ENCODE measurements at regions not wholly inside any gene's neighbourhood (a gene's known extent, or its start where the extent isn't known, plus 50 kb on each side); places are given as distances from the start of the nearest gene placed in this dataset.

DNA sequence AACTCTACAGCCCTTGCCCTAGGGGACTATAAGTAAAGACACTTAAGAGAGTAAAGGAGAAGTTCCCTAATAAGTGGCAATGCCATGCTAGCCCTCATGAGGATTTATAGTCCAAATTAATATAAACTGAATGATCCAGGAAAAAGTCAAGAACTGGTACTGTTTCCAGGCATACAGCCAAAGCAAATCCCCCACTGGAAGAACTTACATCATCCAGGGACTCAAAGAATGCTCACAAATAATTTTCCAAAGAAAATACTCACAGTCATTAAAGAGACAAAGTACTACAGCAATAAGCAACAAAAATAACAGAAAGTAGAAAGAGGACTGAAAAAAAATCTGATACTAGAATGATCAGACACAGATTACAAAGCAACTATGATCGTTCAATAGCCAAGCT lies 79.7 kb upstream of the RAP1B start:
- H3F3A ChIP-seq (ENCODE audit: low read length, unreplicated experiment) = no peaks in the 10 kb centered on the region
- H3K4me2 ChIP-seq (ENCODE audit: low read length) = no peak overlapping the region
- no peaks in the 10 kb centered on the region for H3K27me3 ChIP-seq (ENCODE audit: low read length)
- H3K9me3 ChIP-seq (ENCODE audit: low read length) = no peaks in the 10 kb centered on the region
- H3K4me3 ChIP-seq (ENCODE audit: low read length) = no peak overlapping the region
- POLR2A ChIA-PET (ENCODE audit: unreplicated experiment) = no interaction called here
- ATAC-seq (no peak), DNase-seq (peak; percentile 2)
- TF ChIP-seq EZH2 (IDR thresholded peaks at IDR 0.05; ENCODE audit: low read length, unreplicated experiment) = no peak
- no peaks in the 10 kb centered on the region for H3K36me3 ChIP-seq (ENCODE audit: low read depth, low read length)
- intact Hi-C loops (cut with micrococcal nuclease) = no loop called here
- CTCF ChIA-PET = no interaction called here
- no peaks in the 10 kb centered on the region for H3K4me1 ChIP-seq (ENCODE audit: insufficient read depth, low read length)
- H2AFZ ChIP-seq (ENCODE audit: low read length) = no peak overlapping the region
- no peak overlapping the region for H3K27ac ChIP-seq (ENCODE audit: low read length)
- H3K79me2 ChIP-seq (ENCODE audit: low read length) = no peaks in the 10 kb centered on the region
- no TSS peak for BruUV-seq (replicated peaks)
- H4K20me1 ChIP-seq (ENCODE audit: low read length) = no peaks in the 10 kb centered on the region
- H3K9me2 ChIP-seq (replicated peaks; ENCODE audit: low read length) = no peaks in the 10 kb centered on the region
- H3K9ac ChIP-seq (ENCODE audit: low read length) = no peak overlapping the region

DNA sequence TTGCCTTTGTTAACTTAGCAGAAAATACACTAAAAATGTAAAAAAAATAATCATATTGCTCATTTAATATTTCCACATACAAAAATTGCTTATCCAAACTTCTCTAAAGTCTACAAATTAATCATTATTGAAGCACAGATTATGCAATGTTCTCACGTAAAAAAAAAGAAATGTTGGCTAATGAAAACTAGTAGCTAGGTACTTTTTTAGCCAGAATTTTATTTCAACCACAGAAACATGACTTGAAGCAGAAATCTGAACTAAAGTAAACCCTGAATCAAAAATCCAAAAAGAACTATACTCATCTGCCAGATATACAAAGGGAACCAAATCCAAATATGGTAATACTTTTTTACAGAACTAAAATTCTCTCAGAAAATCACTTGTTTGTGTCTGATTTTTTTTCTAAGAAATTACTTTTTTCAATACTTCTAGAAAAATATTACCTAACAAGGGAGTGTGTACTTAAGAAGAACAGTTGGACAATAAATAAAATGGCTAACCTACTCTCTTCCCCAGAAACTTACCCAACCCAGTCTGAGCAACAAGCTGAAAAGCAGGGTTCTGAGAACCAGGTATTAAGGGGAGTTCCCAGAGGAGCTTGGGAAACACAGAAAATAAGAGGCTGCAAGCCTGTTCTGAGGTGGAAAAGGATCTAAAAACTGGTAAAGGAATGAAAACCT lies 78.4 kb upstream of the RAP1B start:
- no peaks in the 10 kb centered on the region for H4K20me1 ChIP-seq (ENCODE audit: low read length)
- no peak overlapping the region for H2AFZ ChIP-seq (ENCODE audit: low read length)
- H3K4me1 ChIP-seq (ENCODE audit: insufficient read depth, low read length) = no peaks in the 10 kb centered on the region
- DNase-seq (no peak), ATAC-seq (no peak)
- H3K27me3 ChIP-seq (ENCODE audit: low read length) = no peaks in the 10 kb centered on the region
- no peak overlapping the region for H3K27ac ChIP-seq (ENCODE audit: low read length)
- H3K9me2 ChIP-seq (replicated peaks; ENCODE audit: low read length) = no peaks in the 10 kb centered on the region
- CTCF ChIA-PET = no interaction called here
- no peaks in the 10 kb centered on the region for H3K79me2 ChIP-seq (ENCODE audit: low read length)
- TF ChIP-seq, protein P1, sequence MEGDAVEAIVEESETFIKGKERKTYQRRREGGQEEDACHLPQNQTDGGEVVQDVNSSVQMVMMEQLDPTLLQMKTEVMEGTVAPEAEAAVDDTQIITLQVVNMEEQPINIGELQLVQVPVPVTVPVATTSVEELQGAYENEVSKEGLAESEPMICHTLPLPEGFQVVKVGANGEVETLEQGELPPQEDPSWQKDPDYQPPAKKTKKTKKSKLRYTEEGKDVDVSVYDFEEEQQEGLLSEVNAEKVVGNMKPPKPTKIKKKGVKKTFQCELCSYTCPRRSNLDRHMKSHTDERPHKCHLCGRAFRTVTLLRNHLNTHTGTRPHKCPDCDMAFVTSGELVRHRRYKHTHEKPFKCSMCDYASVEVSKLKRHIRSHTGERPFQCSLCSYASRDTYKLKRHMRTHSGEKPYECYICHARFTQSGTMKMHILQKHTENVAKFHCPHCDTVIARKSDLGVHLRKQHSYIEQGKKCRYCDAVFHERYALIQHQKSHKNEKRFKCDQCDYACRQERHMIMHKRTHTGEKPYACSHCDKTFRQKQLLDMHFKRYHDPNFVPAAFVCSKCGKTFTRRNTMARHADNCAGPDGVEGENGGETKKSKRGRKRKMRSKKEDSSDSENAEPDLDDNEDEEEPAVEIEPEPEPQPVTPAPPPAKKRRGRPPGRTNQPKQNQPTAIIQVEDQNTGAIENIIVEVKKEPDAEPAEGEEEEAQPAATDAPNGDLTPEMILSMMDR (conservative IDR thresholded peaks at IDR 0.05; ENCODE audit: low read depth, low read length) = no peak
- TF ChIP-seq EZH2phosphoT487 (IDR thresholded peaks at IDR 0.05; ENCODE audit: borderline replicate concordance, low read length) (no peak), EZH2 (IDR thresholded peaks at IDR 0.05; ENCODE audit: low read length, unreplicated experiment) (no peak)
- no peaks in the 10 kb centered on the region for H3F3A ChIP-seq (ENCODE audit: low read length, unreplicated experiment)
- no TSS peak for BruUV-seq (replicated peaks)
- no peak overlapping the region for H3K4me3 ChIP-seq (ENCODE audit: low read length)
- intact Hi-C loops (cut with micrococcal nuclease) = no loop called here
- POLR2A ChIA-PET (ENCODE audit: unreplicated experiment) = interaction anchor here (0.6 kb wide), 1 partner anchor 37 kb away, joined by 9 read pairs; no protein-coding TSS in a partner anchor
- no peaks in the 10 kb centered on the region for H3K36me3 ChIP-seq (ENCODE audit: low read depth, low read length)
- no peak overlapping the region for H3K9ac ChIP-seq (ENCODE audit: low read length)
- H3K4me2 ChIP-seq (ENCODE audit: low read length) = no peak overlapping the region
- no peaks in the 10 kb centered on the region for H3K9me3 ChIP-seq (ENCODE audit: low read length)

DNA sequence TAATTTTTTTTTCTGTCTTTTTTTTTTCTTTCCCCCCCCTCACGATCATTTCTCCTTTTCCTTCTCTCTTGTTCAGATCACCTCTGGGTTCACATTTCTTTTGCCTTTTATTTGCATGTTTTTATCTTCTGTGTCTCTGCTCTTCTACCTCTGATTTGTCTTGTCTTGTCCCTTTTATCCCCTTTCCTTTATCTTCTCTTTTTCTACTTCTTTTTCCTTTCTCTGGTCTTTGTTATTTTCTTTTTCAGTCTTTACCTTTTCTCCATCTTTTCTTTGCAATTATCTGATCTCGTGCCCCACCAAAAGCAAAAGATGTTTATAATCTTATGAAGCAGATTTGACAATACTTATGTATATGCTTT lies 77.8 kb upstream of the RAP1B start:
- Histone ChIP-seq H2AFZ (ENCODE audit: low read length) (no peak overlapping the region), H3K27ac (ENCODE audit: low read length) (no peak overlapping the region), H4K20me1 (ENCODE audit: low read length) (no peaks in the 10 kb centered on the region), H3K4me3 (ENCODE audit: low read length) (no peak overlapping the region), H3K9me3 (ENCODE audit: low read length) (no peaks in the 10 kb centered on the region), H3K27me3 (ENCODE audit: low read length) (no peaks in the 10 kb centered on the region), H3K79me2 (ENCODE audit: low read length) (no peaks in the 10 kb centered on the region), H3K9me2 (replicated peaks; ENCODE audit: low read length) (no peaks in the 10 kb centered on the region), H3F3A (ENCODE audit: low read length, unreplicated experiment) (no peaks in the 10 kb centered on the region), H3K36me3 (ENCODE audit: low read depth, low read length) (no peaks in the 10 kb centered on the region), H3K9ac (ENCODE audit: low read length) (no peak overlapping the region), H3K4me1 (ENCODE audit: insufficient read depth, low read length) (no peaks in the 10 kb centered on the region), H3K4me2 (ENCODE audit: low read length) (no peak overlapping the region)
- ATAC-seq (no peak), DNase-seq (no peak)
- CTCF ChIA-PET = no interaction called here
- POLR2A ChIA-PET (ENCODE audit: unreplicated experiment) = no interaction called here
- intact Hi-C loops (cut with micrococcal nuclease) = no loop called here
- TF ChIP-seq EZH2 (IDR thresholded peaks at IDR 0.05; ENCODE audit: low read length, unreplicated experiment) (no peak), EZH2phosphoT487 (IDR thresholded peaks at IDR 0.05; ENCODE audit: borderline replicate concordance, low read length) (no peak)
- TF ChIP-seq, protein P1 (conservative IDR thresholded peaks at IDR 0.05; ENCODE audit: low read depth, low read length) = no peak
- BruUV-seq (replicated peaks) = no TSS peak
